H9 (cell line): ENCODE measurements at regions not wholly inside any gene's neighbourhood (a gene's known extent, or its start where the extent isn't known, plus 50 kb on each side); places are given as distances from the start of the nearest gene placed in this dataset.

Experiments used
- DNase-seq: peaks from one replicate; pipeline ENCODE4 v3.0.0-alpha.2; 2017
- H2AFZ ChIP-seq: one replicate; pipeline ENCODE4 v1.6.1; 2013; ENCODE audit warnings: mild to moderate bottlenecking, low read length, control low read depth, moderate library complexity
- H2AK5ac ChIP-seq: 2 replicates; pipeline ENCODE4 v1.6.1; 2013; ENCODE audit warnings: low read length, control low read depth, mixed read lengths; ENCODE audit not compliant: insufficient read length
- H2BK120ac ChIP-seq: one replicate; pipeline ENCODE4 v1.6.1; 2013; ENCODE audit warnings: low read depth, mild to moderate bottlenecking, low read length, control low read depth, inconsistent platforms; ENCODE audit not compliant: poor library complexity, severe bottlenecking
- H2BK12ac ChIP-seq: 2 replicates; pipeline ENCODE4 v1.6.1; 2013; ENCODE audit warnings: low read length, control low read depth, mixed read lengths, low read depth; ENCODE audit not compliant: insufficient read length
- H2BK15ac ChIP-seq: 2 replicates; pipeline ENCODE4 v1.6.1; 2013; ENCODE audit warnings: low read depth, low read length, control low read depth
- H2BK20ac ChIP-seq: one replicate; pipeline ENCODE4 v1.6.1; 2013; ENCODE audit warnings: low read depth, mild to moderate bottlenecking, low read length, control low read depth, inconsistent platforms; ENCODE audit not compliant: poor library complexity, severe bottlenecking
- H2BK5ac ChIP-seq: 2 replicates; pipeline ENCODE4 v1.6.1; 2013; ENCODE audit warnings: low read length, control low read depth, mixed read lengths; ENCODE audit not compliant: insufficient read length
- H3K14ac ChIP-seq: 2 replicates; pipeline ENCODE4 v1.6.1; 2013; ENCODE audit warnings: low read length, control low read depth; ENCODE audit not compliant: insufficient read depth
- H3K18ac ChIP-seq: 2 replicates; pipeline ENCODE4 v1.6.1; 2013; ENCODE audit warnings: low read depth, mild to moderate bottlenecking, mixed read lengths, low read length, control low read depth; ENCODE audit not compliant: insufficient read length
- H3K23ac ChIP-seq: 2 replicates; pipeline ENCODE4 v1.6.1; 2013; ENCODE audit warnings: low read length, control low read depth, mixed read lengths, low read depth; ENCODE audit not compliant: insufficient read length
- H3K23me2 ChIP-seq: 2 replicates; pipeline ENCODE4 v1.6.1; 2013; ENCODE audit warnings: low read depth, mild to moderate bottlenecking, mixed read lengths, low read length, control low read depth; ENCODE audit not compliant: insufficient read length, poor library complexity, severe bottlenecking
- H3K27ac ChIP-seq: 2 replicates; pipeline ENCODE4 v1.5.1; 2013; ENCODE audit warnings: low read length, control low read depth, mixed read lengths, low read depth; ENCODE audit not compliant: insufficient read length
- H3K27me3 ChIP-seq: 2 replicates; pipeline ENCODE4 v1.6.1; 2013; ENCODE audit warnings: low read length, control low read depth, inconsistent platforms; ENCODE audit not compliant: insufficient read depth
- H3K4ac ChIP-seq: 2 replicates; pipeline ENCODE4 v1.6.1; 2013; ENCODE audit warnings: low read depth, mild to moderate bottlenecking, control low read depth, inconsistent platforms, low read length, moderate library complexity
- H3K4me1 ChIP-seq: 2 replicates; pipeline ENCODE4 v1.6.1; 2013; ENCODE audit warnings: low read length, control low read depth, inconsistent platforms; ENCODE audit not compliant: insufficient read depth
- H3K4me2 ChIP-seq: 2 replicates; pipeline ENCODE4 v1.6.1; 2013; ENCODE audit warnings: low read length, control low read depth, mixed read lengths; ENCODE audit not compliant: insufficient read length, insufficient read depth
- H3K56ac ChIP-seq: 2 replicates; pipeline ENCODE4 v1.6.1; 2013; ENCODE audit warnings: low read depth, mild to moderate bottlenecking, mixed read lengths, low read length, control low read depth; ENCODE audit not compliant: insufficient read length
- H3K79me1 ChIP-seq: 2 replicates; pipeline ENCODE4 v1.6.1; 2013; ENCODE audit warnings: low read depth, mild to moderate bottlenecking, moderate library complexity, low read length, control low read depth, inconsistent platforms; ENCODE audit not compliant: insufficient read depth, poor library complexity, severe bottlenecking
- H3K79me2 ChIP-seq: 2 replicates; pipeline ENCODE4 v1.6.1; 2013; ENCODE audit warnings: low read length, control low read depth, inconsistent platforms; ENCODE audit not compliant: insufficient read depth
- H3K9ac ChIP-seq: 2 replicates; pipeline ENCODE4 v1.6.1; 2013; ENCODE audit warnings: low read length, control low read depth, mixed read lengths; ENCODE audit not compliant: insufficient read length; ENCODE audit errors: extremely low read depth
- H3K9me3 ChIP-seq: one replicate; pipeline ENCODE4 v1.6.1; 2013; ENCODE audit warnings: low read depth, low read length, inconsistent platforms; ENCODE audit not compliant: control insufficient read depth
- H3T11ph ChIP-seq: one replicate; pipeline ENCODE4 v1.6.1; 2013; ENCODE audit warnings: mild to moderate bottlenecking, low read length, control low read depth, inconsistent platforms
- H4K20me1 ChIP-seq: one replicate; pipeline ENCODE4 v1.6.1; 2013; ENCODE audit not compliant: control insufficient read depth, insufficient read length, insufficient read depth
- H4K5ac ChIP-seq: 2 replicates; pipeline ENCODE4 v1.6.1; 2013; ENCODE audit warnings: low read depth, mild to moderate bottlenecking, mixed read lengths, low read length, control low read depth; ENCODE audit not compliant: insufficient read length
- H4K8ac ChIP-seq: replicated peaks from 2 replicates; pipeline ENCODE4 v1.6.1; 2013; ENCODE audit warnings: low read length, control low read depth, mixed read lengths, low read depth; ENCODE audit not compliant: insufficient read length
- H4K91ac ChIP-seq: 2 replicates; pipeline ENCODE4 v1.6.1; 2013; ENCODE audit warnings: low read depth, mild to moderate bottlenecking, moderate library complexity, mixed read lengths, low read length, control low read depth; ENCODE audit not compliant: insufficient read length
- H3K27ac Mint-ChIP-seq, 3 experiments: 2 replicates in 2 of 3; 3 replicates in 1 of 3; pipeline ENCODE4 v1.8.0; 2020 to 2021; ENCODE audit warnings: mixed read lengths in 3 of 3, mild to moderate bottlenecking in 1 of 3, moderate library complexity in 1 of 3
- H3K27me3 Mint-ChIP-seq: 2 replicates; pipeline ENCODE4 v1.8.0; 2021; ENCODE audit warnings: low read depth, mild to moderate bottlenecking, moderate library complexity, mixed read lengths
- H3K36me3 Mint-ChIP-seq, 3 experiments: 2 replicates in 2 of 3; 3 replicates in 1 of 3; pipeline ENCODE4 v1.8.0; 2020 to 2021; ENCODE audit warnings: low read depth in 3 of 3, mixed read lengths in 3 of 3; ENCODE audit not compliant: insufficient read depth in 1 of 3
- H3K4me1 Mint-ChIP-seq, 2 experiments: 2 replicates each; pipeline ENCODE4 v1.8.0; 2020; ENCODE audit warnings: mixed read lengths in 2 of 2
- H3K4me3 Mint-ChIP-seq, 2 experiments: 2 replicates in 1 of 2; 3 replicates in 1 of 2; pipeline ENCODE4 v1.8.0; 2020 to 2021; ENCODE audit warnings: mild to moderate bottlenecking in 2 of 2, mixed read lengths in 2 of 2, moderate library complexity in 1 of 2
- H3K9me3 Mint-ChIP-seq, 2 experiments: 2 replicates in 1 of 2; 3 replicates in 1 of 2; pipeline ENCODE4 v1.8.0; 2020; ENCODE audit warnings: mild to moderate bottlenecking in 2 of 2, mixed read lengths in 2 of 2, moderate library complexity in 1 of 2
- CTCF ChIP-seq: fragments of 200-600 bp; sonication (generic); conservative IDR thresholded peaks from 3 replicates; pipeline ENCODE4 v1.8.0; 2021; ENCODE audit warnings: antibody characterized with exemption, mild to moderate bottlenecking
- WGBS: extraction: QIAGEN DNeasy Blood & Tissue Kit; methylation state at CpG from one replicate; pipeline ENCODE4 v1.1.7; 2013; ENCODE audit warnings: missing lambda C conversion rate, low lambda C conversion rate, mixed read lengths; ENCODE audit not compliant: insufficient read length; ENCODE audit errors: extremely low coverage; 5-methylcytosine and 5-hydroxymethylcytosine counted together

- Histone ChIP-seq H2BK120ac (no peak overlapping the region), H4K8ac (no peak overlapping the region), H3K27me3 (no peaks in the 10 kb centered on the region), H4K20me1 (no peaks in the 10 kb centered on the region), H2BK12ac (no peak overlapping the region), H3K4me2 (no peak overlapping the region), H3K27ac (no peak overlapping the region), H3K23ac (no peak overlapping the region), H3K9me3 (no peaks in the 10 kb centered on the region), H3K23me2 (no peaks in the 10 kb centered on the region), H2BK20ac (no peak overlapping the region), H4K91ac (no peak overlapping the region), H3K4ac (no peak overlapping the region), H4K5ac (no peak overlapping the region), H2AFZ (no peak overlapping the region), H3K4me1 (no peaks in the 10 kb centered on the region), H2BK5ac (no peak overlapping the region), H3K9ac (no peak overlapping the region), H2AK5ac (no peak overlapping the region), H3K79me1 (no peaks in the 10 kb centered on the region), H3K14ac (no peak overlapping the region), H3K56ac (no peak overlapping the region), H3T11ph (no peak overlapping the region), H2BK15ac (no peak overlapping the region), H3K18ac (no peak overlapping the region), H3K79me2 (no peaks in the 10 kb centered on the region)
- Mint-ChIP-seq H3K36me3 (peaks cover 0 to 6% (median 0%) of the 10 kb centered on the region in 3 experiments; a peak in 2 of 7 replicates), H3K27ac (no peak overlapping the region), H3K9me3 (peaks cover 0 to 6% of the 10 kb centered on the region in 2 experiments; a peak in 3 of 5 replicates), H3K4me1 (peaks cover 4 to 10% of the 10 kb centered on the region in 2 experiments; a peak in 1 of 4 replicates), H3K27me3 (peaks cover 2% of the 10 kb centered on the region), H3K4me3 (no peak overlapping the region)
- WGBS, result no CpG with 5 or more reads among the region's 1 CpG
- DNase-seq, result no peak
- no peak for TF ChIP-seq CTCF
Observed at GRCh38 chr17:34054495-34054894, 200.6 kb upstream of the CCL2 start.
